ENCODE measurements at regions not wholly inside any gene's neighbourhood (a gene's known extent, or its start where the extent isn't known, plus 50 kb on each side); places are given as distances from the start of the nearest gene placed in this dataset.

- Histone ChIP-seq H3K9ac (ENCODE audit: low read length) (no peak overlapping the region), H3K4me1 (ENCODE audit: low read length) (no peaks in the 10 kb centered on the region), H3K4me3 (ENCODE audit: low read length) (no peak overlapping the region), H4K20me1 (ENCODE audit: insufficient read depth, low read length) (no peaks in the 10 kb centered on the region), H3K27me3 (ENCODE audit: low read depth, low read length) (no peaks in the 10 kb centered on the region), H3K9me3 (ENCODE audit: insufficient read depth, low read length) (no peaks in the 10 kb centered on the region), H3K4me2 (ENCODE audit: low read length) (no peak overlapping the region), H2AFZ (ENCODE audit: low read depth, low read length) (no peak overlapping the region), H3K27ac (ENCODE audit: low read length) (no peak overlapping the region), H3K36me3 (replicated peaks; ENCODE audit: low read depth, low read length) (no peaks in the 10 kb centered on the region), H3K79me2 (ENCODE audit: low read length) (no peaks in the 10 kb centered on the region)
- TF ChIP-seq EZH2phosphoT487 (IDR thresholded peaks at IDR 0.05; ENCODE audit: low read depth) (no peak), CTCF (IDR thresholded peaks at IDR 0.05; ENCODE audit: low read depth, low read length) (no peak)
These were observed 96.0 kb upstream of the CASZ1 start for GRCh38 chr1:10892138-10893065.

DNA sequence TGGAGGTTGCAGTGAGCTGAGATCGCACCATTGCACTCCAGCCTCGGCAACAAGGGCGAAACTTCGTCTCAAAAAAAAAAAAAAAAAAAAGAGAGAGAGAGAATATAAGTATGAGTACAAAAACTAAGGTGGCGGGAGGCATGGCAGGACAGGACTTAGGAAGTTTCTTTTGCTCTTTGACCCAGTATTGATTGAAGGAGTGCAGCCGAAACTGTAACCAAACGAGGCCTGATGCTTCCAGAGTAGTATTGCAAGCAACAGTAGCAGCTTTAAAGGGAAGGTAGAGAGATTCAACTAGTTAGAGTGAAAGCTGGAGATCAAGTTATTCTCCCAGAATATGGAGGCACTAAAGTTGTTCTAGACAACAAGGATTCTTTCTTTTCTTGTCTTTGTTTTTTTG lies 99.2 kb upstream of the CASZ1 start:
- H3K4me3 ChIP-seq (ENCODE audit: low read length), result no peak overlapping the region
- no peaks in the 10 kb centered on the region for H3K36me3 ChIP-seq (replicated peaks; ENCODE audit: low read depth, low read length)
- no peak overlapping the region for H3K9ac ChIP-seq (ENCODE audit: low read length)
- H3K27ac ChIP-seq (ENCODE audit: low read length), result no peak overlapping the region
- H3K4me1 ChIP-seq (ENCODE audit: low read length), result no peaks in the 10 kb centered on the region
- H3K27me3 ChIP-seq (ENCODE audit: low read depth, low read length), result no peaks in the 10 kb centered on the region
- TF ChIP-seq CTCF (IDR thresholded peaks at IDR 0.05; ENCODE audit: low read depth, low read length) (no peak), EZH2phosphoT487 (IDR thresholded peaks at IDR 0.05; ENCODE audit: low read depth) (no peak)
- no peaks in the 10 kb centered on the region for H4K20me1 ChIP-seq (ENCODE audit: insufficient read depth, low read length)
- no peak overlapping the region for H2AFZ ChIP-seq (ENCODE audit: low read depth, low read length)
- H3K9me3 ChIP-seq (ENCODE audit: insufficient read depth, low read length), result no peaks in the 10 kb centered on the region
- H3K79me2 ChIP-seq (ENCODE audit: low read length), result no peaks in the 10 kb centered on the region
- no peak overlapping the region for H3K4me2 ChIP-seq (ENCODE audit: low read length)

DNA sequence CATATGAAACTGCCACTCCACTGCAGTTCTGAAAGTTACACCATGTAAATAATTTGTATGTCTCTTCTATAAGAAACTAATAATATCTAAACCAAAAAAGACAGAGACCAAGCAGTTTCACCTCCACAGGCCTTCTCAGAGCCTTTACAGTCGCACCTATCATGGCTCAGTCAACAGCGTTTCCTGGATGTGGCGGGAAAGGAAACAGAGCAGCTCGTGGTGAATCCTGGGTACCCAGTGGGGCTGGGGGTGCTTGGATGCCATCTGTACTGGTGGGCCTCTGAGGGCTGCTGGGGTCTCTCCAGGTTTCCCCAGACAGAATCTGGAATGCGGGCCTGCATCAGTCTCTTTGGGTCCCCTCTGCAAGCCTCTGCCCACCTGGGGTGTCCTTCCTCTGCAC lies 100.2 kb upstream of the CASZ1 start:
- H3K79me2 ChIP-seq (ENCODE audit: low read length), result no peaks in the 10 kb centered on the region

More for the DNA sequence above, 100.2 kb upstream of the CASZ1 start:
- H3K36me3 ChIP-seq (replicated peaks; ENCODE audit: low read depth, low read length), result no peaks in the 10 kb centered on the region
- no peak overlapping the region for H3K27ac ChIP-seq (ENCODE audit: low read length)
- no peak for TF ChIP-seq EZH2phosphoT487 (IDR thresholded peaks at IDR 0.05; ENCODE audit: low read depth)
- TF ChIP-seq CTCF (IDR thresholded peaks at IDR 0.05; ENCODE audit: low read depth, low read length), result no peak
- H3K4me3 ChIP-seq (ENCODE audit: low read length), result no peak overlapping the region
- H3K9ac ChIP-seq (ENCODE audit: low read length), result no peak overlapping the region
- H2AFZ ChIP-seq (ENCODE audit: low read depth, low read length), result no peak overlapping the region
- H3K4me1 ChIP-seq (ENCODE audit: low read length), result no peaks in the 10 kb centered on the region
- no peak overlapping the region for H3K4me2 ChIP-seq (ENCODE audit: low read length)
- no peaks in the 10 kb centered on the region for H4K20me1 ChIP-seq (ENCODE audit: insufficient read depth, low read length)
- no peaks in the 10 kb centered on the region for H3K27me3 ChIP-seq (ENCODE audit: low read depth, low read length)
- no peaks in the 10 kb centered on the region for H3K9me3 ChIP-seq (ENCODE audit: insufficient read depth, low read length)
